Fibroblast of the aortic adventitia (primary cell): ENCODE measurements at regions not wholly inside any gene's neighbourhood (a gene's known extent, or its start where the extent isn't known, plus 50 kb on each side); places are given as distances from the start of the nearest gene placed in this dataset.

ENCODE experiments used
- DNase-seq: peaks from one replicate; pipeline ENCODE4 v3.0.0-alpha.2; 2010; ENCODE audit warnings: low read depth
- H3K4me3 ChIP-seq: 2 replicates; pipeline ENCODE4 v1.5.1; 2011; ENCODE audit warnings: low read depth, mild to moderate bottlenecking, control low read depth, low read length, moderate library complexity
- TF ChIP-seq, protein P1 (sequence below): IDR thresholded peaks from 2 replicates; pipeline ENCODE4 v1.5.1; 2011; ENCODE audit warnings: mild to moderate bottlenecking, low read length, control low read depth, inconsistent platforms; ENCODE audit not compliant: insufficient read depth

DNA sequence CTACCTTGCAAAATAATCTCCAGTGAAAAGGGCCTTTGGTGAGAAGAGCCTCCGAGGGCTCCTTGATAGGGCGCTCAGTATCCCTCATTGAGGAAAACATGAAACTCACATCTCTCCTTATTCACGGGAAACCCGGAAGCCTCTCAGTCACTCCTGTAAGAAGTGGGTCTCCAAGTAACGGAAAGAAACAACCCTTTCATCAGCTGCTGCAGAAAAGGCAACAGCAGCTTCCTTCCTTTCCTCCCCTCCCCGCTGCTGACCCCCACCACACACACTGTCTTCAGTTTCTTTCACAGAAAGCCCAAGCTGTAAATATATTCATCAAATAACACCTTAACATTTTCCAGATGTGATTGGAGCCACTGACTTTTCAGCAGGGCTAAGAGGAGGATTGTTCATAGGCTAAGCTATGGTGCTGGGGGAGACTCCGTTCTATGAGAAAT, 81.4 kb downstream of the C9orf152 start:
- DNase-seq = no peak
- peak overlapping the region; percentile 68 for H3K4me3 ChIP-seq
- TF ChIP-seq, protein P1, sequence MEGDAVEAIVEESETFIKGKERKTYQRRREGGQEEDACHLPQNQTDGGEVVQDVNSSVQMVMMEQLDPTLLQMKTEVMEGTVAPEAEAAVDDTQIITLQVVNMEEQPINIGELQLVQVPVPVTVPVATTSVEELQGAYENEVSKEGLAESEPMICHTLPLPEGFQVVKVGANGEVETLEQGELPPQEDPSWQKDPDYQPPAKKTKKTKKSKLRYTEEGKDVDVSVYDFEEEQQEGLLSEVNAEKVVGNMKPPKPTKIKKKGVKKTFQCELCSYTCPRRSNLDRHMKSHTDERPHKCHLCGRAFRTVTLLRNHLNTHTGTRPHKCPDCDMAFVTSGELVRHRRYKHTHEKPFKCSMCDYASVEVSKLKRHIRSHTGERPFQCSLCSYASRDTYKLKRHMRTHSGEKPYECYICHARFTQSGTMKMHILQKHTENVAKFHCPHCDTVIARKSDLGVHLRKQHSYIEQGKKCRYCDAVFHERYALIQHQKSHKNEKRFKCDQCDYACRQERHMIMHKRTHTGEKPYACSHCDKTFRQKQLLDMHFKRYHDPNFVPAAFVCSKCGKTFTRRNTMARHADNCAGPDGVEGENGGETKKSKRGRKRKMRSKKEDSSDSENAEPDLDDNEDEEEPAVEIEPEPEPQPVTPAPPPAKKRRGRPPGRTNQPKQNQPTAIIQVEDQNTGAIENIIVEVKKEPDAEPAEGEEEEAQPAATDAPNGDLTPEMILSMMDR = no peak

DNA sequence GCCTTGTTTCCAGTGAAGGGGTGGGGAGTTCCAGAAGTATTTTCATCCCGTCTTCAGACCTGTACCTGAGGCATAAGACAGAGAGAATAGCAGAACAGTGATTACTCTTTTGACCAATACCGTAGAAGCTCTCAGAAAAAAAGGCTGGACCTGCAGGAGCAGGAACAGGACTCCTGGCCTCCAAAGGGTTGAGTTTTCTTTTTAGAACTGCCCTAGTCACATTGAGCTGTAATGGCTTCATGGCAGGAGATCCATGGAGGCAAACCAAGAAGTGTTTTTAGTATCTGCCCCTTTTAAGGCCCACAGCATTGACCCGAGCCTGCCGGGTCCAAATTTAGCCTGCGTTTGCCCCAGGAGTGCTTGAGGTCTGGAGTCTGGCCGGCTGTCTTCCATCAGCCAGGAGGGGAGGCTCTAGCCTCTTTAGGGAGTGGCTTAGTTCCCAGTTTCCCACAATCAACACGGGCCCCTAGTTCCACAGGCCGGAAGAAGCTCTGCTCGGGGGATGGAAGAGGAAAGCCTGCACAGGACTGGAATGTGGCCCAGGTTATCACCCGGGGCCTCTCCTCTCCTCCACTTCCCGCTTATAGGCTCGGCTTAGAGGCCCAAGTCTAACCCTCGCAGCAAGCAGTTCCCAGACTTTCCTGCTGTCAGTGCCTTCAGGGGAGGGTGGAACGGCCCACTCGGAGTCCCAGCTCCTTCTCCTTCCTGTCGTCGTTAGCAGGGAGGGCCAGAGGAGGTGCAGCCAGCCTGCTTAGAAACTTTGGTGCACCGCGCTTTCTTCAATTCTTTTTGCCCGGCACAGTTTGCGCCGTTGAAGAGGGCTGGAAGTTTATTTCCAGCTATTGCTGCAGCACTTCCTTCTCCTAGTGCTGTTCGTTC, 80.7 kb downstream of the C9orf152 start:
- H3K4me3 ChIP-seq = peak overlapping the region; percentile 68
- TF ChIP-seq, protein P1 = no peak
- DNase-seq = peak; percentile 96

DNA sequence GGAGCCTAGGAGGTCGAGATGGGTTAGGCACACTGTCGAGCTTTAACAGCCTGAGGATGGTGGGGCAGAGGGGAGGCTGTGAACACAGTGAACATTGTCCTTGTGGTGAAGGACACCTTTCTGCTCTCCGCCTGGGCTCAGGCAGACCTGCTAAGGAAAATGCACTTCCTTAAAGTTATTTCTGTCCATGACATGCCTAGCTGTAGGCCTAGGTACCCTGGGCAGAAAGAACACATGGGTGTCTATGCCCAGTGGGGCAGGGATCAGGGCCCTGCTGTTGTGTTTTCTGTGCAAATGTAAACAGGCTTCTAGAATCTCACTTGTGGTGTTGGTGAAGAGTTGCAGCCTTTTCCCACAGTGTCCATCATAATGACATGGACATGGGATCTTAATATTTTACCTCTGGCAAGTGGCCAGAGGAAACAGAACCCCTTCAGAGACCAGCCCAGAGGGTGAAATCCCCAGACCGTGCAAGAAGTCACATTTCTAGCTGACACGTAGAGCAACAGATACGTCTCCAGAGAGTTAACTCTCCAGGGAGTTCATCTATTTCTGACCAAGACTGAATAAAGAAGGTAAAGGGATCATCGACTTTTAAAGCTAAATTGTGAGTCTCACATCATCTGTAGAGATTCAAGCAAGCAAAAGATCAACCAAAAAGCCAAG, 79.2 kb downstream of the C9orf152 start:
- TF ChIP-seq, protein P1 = no peak
- peak overlapping the region; percentile 68 for H3K4me3 ChIP-seq
- DNase-seq = no peak

GRCh38 chr9:110129425-110129824, 78.5 kb downstream of the C9orf152 start:
- no peak overlapping the region for H3K4me3 ChIP-seq
- TF ChIP-seq, protein P1 = no peak
- no peak for DNase-seq

DNA sequence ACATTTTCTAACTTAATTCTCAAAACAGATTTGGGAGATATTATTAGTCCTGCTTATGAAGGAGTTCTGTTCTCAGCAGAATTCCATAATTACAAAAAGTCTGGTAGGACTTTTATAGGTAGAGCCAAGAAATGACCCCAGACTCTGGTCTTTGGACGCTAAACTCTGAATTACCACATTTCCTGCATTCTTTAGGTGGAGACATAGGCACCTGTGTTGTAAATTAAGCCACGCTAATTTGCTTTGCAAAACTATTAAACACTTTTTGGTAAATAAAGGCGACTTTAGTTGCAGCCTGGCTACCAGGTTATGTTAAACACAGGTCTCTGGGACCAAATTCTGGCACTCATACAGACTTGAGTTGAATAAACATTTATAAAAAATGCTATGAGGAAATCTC, 77.7 kb downstream of the C9orf152 start:
- TF ChIP-seq, protein P1 = no peak
- H3K4me3 ChIP-seq = no peak overlapping the region
- no peak for DNase-seq

DNA sequence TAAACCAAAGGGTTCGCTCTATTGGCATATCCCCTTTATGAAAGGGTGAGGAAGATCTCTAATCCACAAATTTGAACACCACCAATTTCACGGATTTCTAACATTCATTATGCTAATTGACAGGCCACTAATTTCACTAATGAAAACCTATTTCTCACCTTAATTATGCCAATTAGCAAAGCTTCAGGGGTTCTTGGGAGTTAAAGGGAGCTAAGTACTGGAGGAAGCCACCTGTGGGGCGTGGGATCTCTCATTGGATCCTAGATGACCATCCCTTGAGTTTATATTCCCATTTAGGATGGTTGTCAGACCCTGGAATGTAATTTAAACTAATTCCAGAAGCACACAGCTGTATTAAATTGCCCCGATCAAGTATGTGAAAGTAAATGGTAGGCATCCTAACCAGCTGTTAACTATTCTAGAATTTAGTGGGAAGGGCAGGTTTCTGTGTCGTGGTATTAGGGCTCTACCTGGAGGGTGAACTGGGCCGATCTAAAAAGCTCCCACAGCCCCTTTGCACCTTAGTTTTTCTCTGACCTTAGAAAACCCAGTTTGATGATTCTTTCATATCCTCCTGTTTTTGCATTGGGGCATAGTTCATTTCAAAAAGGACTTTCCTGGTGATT, 77.1 kb downstream of the C9orf152 start:
- TF ChIP-seq, protein P1 = no peak
- H3K4me3 ChIP-seq = no peak overlapping the region
- no peak for DNase-seq
